Mesendoderm (in vitro differentiated cells): ENCODE measurements at regions not wholly inside any gene's neighbourhood (a gene's known extent, or its start where the extent isn't known, plus 50 kb on each side); places are given as distances from the start of the nearest gene placed in this dataset.

Experiments
- DNase-seq: peaks from one replicate; pipeline ENCODE4 v3.0.0; 2013
- H2AK5ac ChIP-seq: 2 replicates; pipeline ENCODE4 v1.6.1; 2013; ENCODE audit warnings: low read length, inconsistent platforms
- H2BK120ac ChIP-seq: 2 replicates; pipeline ENCODE4 v1.6.1; 2013; ENCODE audit warnings: low read depth, mild to moderate bottlenecking, low read length, moderate library complexity, mixed read lengths
- H2BK15ac ChIP-seq: replicated peaks from 2 replicates; pipeline ENCODE4 v1.6.1; 2013; ENCODE audit warnings: low read depth, mild to moderate bottlenecking, moderate library complexity
- H2BK5ac ChIP-seq: 2 replicates; pipeline ENCODE4 v1.6.1; 2013; ENCODE audit warnings: low read length, inconsistent platforms
- H3K18ac ChIP-seq: 2 replicates; pipeline ENCODE4 v1.6.1; 2013; ENCODE audit warnings: mild to moderate bottlenecking, low read length, mixed read lengths
- H3K23ac ChIP-seq: one replicate; pipeline ENCODE4 v1.6.1; 2013; ENCODE audit warnings: low read length
- H3K27ac ChIP-seq: 2 replicates; pipeline ENCODE4 v1.5.1; 2013; ENCODE audit warnings: low read depth, mild to moderate bottlenecking, inconsistent platforms, low read length, moderate library complexity
- H3K27me3 ChIP-seq: 2 replicates; pipeline ENCODE4 v1.6.1; 2013; ENCODE audit warnings: low read length, control low read depth, mild to moderate bottlenecking, inconsistent platforms; ENCODE audit not compliant: insufficient read depth, poor library complexity
- H3K36me3 ChIP-seq: 2 replicates; pipeline ENCODE4 v1.6.1; 2013; ENCODE audit warnings: low read length, inconsistent platforms; ENCODE audit not compliant: control insufficient read depth, insufficient read depth
- H3K4ac ChIP-seq: one replicate; pipeline ENCODE4 v1.6.1; 2013; ENCODE audit warnings: low read depth, mild to moderate bottlenecking, low read length, moderate library complexity
- H3K4me1 ChIP-seq: 2 replicates; pipeline ENCODE4 v1.6.1; 2013; ENCODE audit warnings: low read depth, low read length, inconsistent platforms; ENCODE audit not compliant: control insufficient read depth
- H3K4me2 ChIP-seq: 2 replicates; pipeline ENCODE4 v1.6.1; 2013; ENCODE audit warnings: low read length
- H3K4me3 ChIP-seq: 2 replicates; pipeline ENCODE4 v1.5.1; 2013; ENCODE audit warnings: mild to moderate bottlenecking, low read length
- H3K56ac ChIP-seq: one replicate; pipeline ENCODE4 v1.6.1; 2013; ENCODE audit warnings: low read length
- H3K79me1 ChIP-seq: 2 replicates; pipeline ENCODE4 v1.6.1; 2013; ENCODE audit warnings: low read length, inconsistent platforms
- H3K79me2 ChIP-seq: 2 replicates; pipeline ENCODE4 v1.6.1; 2013; ENCODE audit warnings: mild to moderate bottlenecking, low read length; ENCODE audit not compliant: control insufficient read depth, insufficient read depth
- H3K9ac ChIP-seq: 2 replicates; pipeline ENCODE4 v1.6.1; 2013; ENCODE audit warnings: low read length, inconsistent platforms
- H4K5ac ChIP-seq: one replicate; pipeline ENCODE4 v1.6.1; 2013; ENCODE audit warnings: low read length
- H4K8ac ChIP-seq: one replicate; pipeline ENCODE4 v1.6.1; 2013; ENCODE audit warnings: low read depth, mild to moderate bottlenecking, control low read depth, low read length, moderate library complexity
- WGBS: extraction: QIAGEN DNeasy Blood & Tissue Kit; methylation state at CpG from one replicate; pipeline ENCODE4 v1.1.7; 2013; ENCODE audit warnings: low lambda C conversion rate, missing lambda C conversion rate; ENCODE audit not compliant: insufficient coverage; ENCODE audit errors: extremely low coverage; 5-methylcytosine and 5-hydroxymethylcytosine counted together

- no peak overlapping the region for H3K18ac ChIP-seq
- no peaks in the 10 kb centered on the region for H3K79me1 ChIP-seq
- H3K36me3 ChIP-seq = no peaks in the 10 kb centered on the region
- H3K27me3 ChIP-seq = no peaks in the 10 kb centered on the region
- no peak overlapping the region for H2BK15ac ChIP-seq
- no CpG with 5 or more reads among the region's 27 CpGs for WGBS
- H4K5ac ChIP-seq = no peak overlapping the region
- no peaks in the 10 kb centered on the region for H3K4me1 ChIP-seq
- H3K56ac ChIP-seq = no peak overlapping the region
- no peaks in the 10 kb centered on the region for H3K79me2 ChIP-seq
- no peak overlapping the region for H3K4me3 ChIP-seq
- no peak overlapping the region for H4K8ac ChIP-seq
- H2BK5ac ChIP-seq = no peak overlapping the region
- H3K4ac ChIP-seq = no peak overlapping the region
- no peak overlapping the region for H2AK5ac ChIP-seq
- H3K23ac ChIP-seq = no peak overlapping the region
- no peak overlapping the region for H3K27ac ChIP-seq
- H3K4me2 ChIP-seq = no peak overlapping the region
- no peak for DNase-seq
- no peak overlapping the region for H3K9ac ChIP-seq
- no peak overlapping the region for H2BK120ac ChIP-seq
These were observed 396.2 kb upstream of the IRX4 start for GRCh38 chr5:2278825-2279456.

- Histone ChIP-seq H3K79me2 (no peaks in the 10 kb centered on the region), H3K36me3 (no peaks in the 10 kb centered on the region), H3K27ac (no peak overlapping the region), H3K27me3 (no peaks in the 10 kb centered on the region), H2BK120ac (no peak overlapping the region), H3K18ac (no peak overlapping the region), H3K4ac (no peak overlapping the region), H4K5ac (no peak overlapping the region), H4K8ac (no peak overlapping the region), H3K56ac (no peak overlapping the region), H3K9ac (no peak overlapping the region), H2BK15ac (no peak overlapping the region), H3K4me1 (no peaks in the 10 kb centered on the region), H3K79me1 (no peaks in the 10 kb centered on the region), H3K23ac (no peak overlapping the region), H3K4me2 (no peak overlapping the region), H2BK5ac (no peak overlapping the region), H2AK5ac (no peak overlapping the region), H3K4me3 (no peak overlapping the region)
- DNase-seq = no peak
- WGBS = no CpG with 5 or more reads among the region's 15 CpGs
These were observed 395.2 kb upstream of the IRX4 start for GRCh38 chr5:2277886-2278285.

- H4K5ac ChIP-seq = no peak overlapping the region
- no peak overlapping the region for H2AK5ac ChIP-seq
- no peaks in the 10 kb centered on the region for H3K4me1 ChIP-seq
These were observed 393.4 kb upstream of the IRX4 start for GRCh38 chr5:2276101-2276500.

GRCh38 chr5:2272755-2273154, 390.0 kb upstream of the IRX4 start:
- Histone ChIP-seq H2BK15ac (no peak overlapping the region), H4K5ac (no peak overlapping the region), H3K79me1 (no peaks in the 10 kb centered on the region), H4K8ac (no peak overlapping the region), H3K4ac (no peak overlapping the region), H3K4me2 (no peak overlapping the region), H3K27me3 (no peaks in the 10 kb centered on the region), H3K56ac (no peak overlapping the region), H2BK5ac (no peak overlapping the region), H2BK120ac (no peak overlapping the region), H3K4me3 (no peak overlapping the region), H3K27ac (no peak overlapping the region), H3K4me1 (no peaks in the 10 kb centered on the region), H3K36me3 (no peaks in the 10 kb centered on the region), H3K79me2 (no peaks in the 10 kb centered on the region), H2AK5ac (no peak overlapping the region), H3K18ac (no peak overlapping the region), H3K23ac (no peak overlapping the region), H3K9ac (no peak overlapping the region)
- DNase-seq = no peak
- WGBS = no CpG with 5 or more reads among the region's 13 CpGs

More at GRCh38 chr5:2276101-2276500, 393.4 kb upstream of the IRX4 start:
- Histone ChIP-seq H3K4me2 (no peak overlapping the region), H3K23ac (no peak overlapping the region), H3K4me3 (no peak overlapping the region), H3K36me3 (no peaks in the 10 kb centered on the region), H3K56ac (no peak overlapping the region), H3K4ac (no peak overlapping the region), H2BK5ac (no peak overlapping the region), H2BK15ac (no peak overlapping the region), H3K27ac (no peak overlapping the region), H3K27me3 (no peaks in the 10 kb centered on the region), H3K79me1 (no peaks in the 10 kb centered on the region), H2BK120ac (no peak overlapping the region), H3K79me2 (no peaks in the 10 kb centered on the region), H4K8ac (no peak overlapping the region), H3K18ac (no peak overlapping the region), H3K9ac (no peak overlapping the region)
- no CpG with 5 or more reads among the region's 8 CpGs for WGBS
- no peak for DNase-seq

GRCh38 chr5:2272039-2272438, 389.3 kb upstream of the IRX4 start:
- no peak overlapping the region for H2AK5ac ChIP-seq
- H3K4ac ChIP-seq = no peak overlapping the region
- no peak overlapping the region for H3K18ac ChIP-seq
- no peak overlapping the region for H2BK5ac ChIP-seq
- no peaks in the 10 kb centered on the region for H3K36me3 ChIP-seq
- no peak overlapping the region for H4K8ac ChIP-seq
- no peaks in the 10 kb centered on the region for H3K4me1 ChIP-seq
- no peak overlapping the region for H3K56ac ChIP-seq
- no peak overlapping the region for H3K4me2 ChIP-seq
- no peaks in the 10 kb centered on the region for H3K79me1 ChIP-seq
- no peak overlapping the region for H3K23ac ChIP-seq
- H3K27ac ChIP-seq = no peak overlapping the region
- H2BK15ac ChIP-seq = no peak overlapping the region
- no peak overlapping the region for H2BK120ac ChIP-seq
- no peaks in the 10 kb centered on the region for H3K79me2 ChIP-seq
- no peaks in the 10 kb centered on the region for H3K27me3 ChIP-seq
- DNase-seq = no peak
- no CpG with 5 or more reads among the region's 10 CpGs for WGBS
- H3K4me3 ChIP-seq = no peak overlapping the region
- no peak overlapping the region for H3K9ac ChIP-seq
- H4K5ac ChIP-seq = no peak overlapping the region

- H3K36me3 ChIP-seq = no peaks in the 10 kb centered on the region
- no peak overlapping the region for H2BK15ac ChIP-seq
- H3K27me3 ChIP-seq = no peaks in the 10 kb centered on the region
- no peak overlapping the region for H3K27ac ChIP-seq
- no peak overlapping the region for H3K18ac ChIP-seq
- no peak overlapping the region for H3K23ac ChIP-seq
- no peaks in the 10 kb centered on the region for H3K4me1 ChIP-seq
- no peaks in the 10 kb centered on the region for H3K79me2 ChIP-seq
- no peak overlapping the region for H3K4me3 ChIP-seq
- H3K56ac ChIP-seq = no peak overlapping the region
- H2AK5ac ChIP-seq = no peak overlapping the region
- no peak overlapping the region for H2BK120ac ChIP-seq
- H3K4me2 ChIP-seq = no peak overlapping the region
- no peak for DNase-seq
- no peaks in the 10 kb centered on the region for H3K79me1 ChIP-seq
- H4K5ac ChIP-seq = no peak overlapping the region
- H3K4ac ChIP-seq = no peak overlapping the region
- no peak overlapping the region for H3K9ac ChIP-seq
- no peak overlapping the region for H2BK5ac ChIP-seq
- no CpG with 5 or more reads among the region's 8 CpGs for WGBS
- H4K8ac ChIP-seq = no peak overlapping the region
These were observed 388.6 kb upstream of the IRX4 start for GRCh38 chr5:2271316-2271715.
